IPS DF 6.9 (cell line): ENCODE measurements at regions not wholly inside any gene's neighbourhood (a gene's known extent, or its start where the extent isn't known, plus 50 kb on each side); places are given as distances from the start of the nearest gene placed in this dataset.
"Not testable (repeated sequence)": the region's sequence is repeated elsewhere in the genome, so short reads cannot be mapped to it uniquely, and the experiment has no call there.

ENCODE experiments used
- DNase-seq: peaks from one replicate; pipeline ENCODE4 v3.0.0-alpha.2; 2013; ENCODE audit warnings: low read depth, low spot score
- H3K27ac ChIP-seq: one replicate; pipeline ENCODE4 v1.5.1; 2013; ENCODE audit warnings: low read length, control low read depth
- H3K27me3 ChIP-seq: 2 replicates; pipeline ENCODE4 v1.6.1; 2013; ENCODE audit warnings: mild to moderate bottlenecking, low read length; ENCODE audit not compliant: control insufficient read depth, insufficient read depth
- H3K36me3 ChIP-seq: 2 replicates; pipeline ENCODE4 v1.6.1; 2013; ENCODE audit warnings: low read length; ENCODE audit not compliant: control insufficient read depth, insufficient read depth
- H3K4me1 ChIP-seq: 2 replicates; pipeline ENCODE4 v1.6.1; 2013; ENCODE audit warnings: low read length; ENCODE audit not compliant: control insufficient read depth, insufficient read depth
- H3K4me3 ChIP-seq: 2 replicates; pipeline ENCODE4 v1.5.1; 2013; ENCODE audit warnings: mild to moderate bottlenecking, low read length
- H3K9me3 ChIP-seq: 2 replicates; pipeline ENCODE4 v1.6.1; 2013; ENCODE audit warnings: low read length, inconsistent platforms; ENCODE audit not compliant: control insufficient read depth, insufficient read depth
- WGBS: extraction: QIAGEN DNeasy Blood & Tissue Kit; methylation state at CpG from one replicate; pipeline ENCODE4 v1.1.7; 2013; ENCODE audit warnings: mixed read lengths, missing lambda C conversion rate; ENCODE audit not compliant: insufficient read length, insufficient coverage; 5-methylcytosine and 5-hydroxymethylcytosine counted together

GRCh38 chr5:120141076-120141475, 323.0 kb upstream of the PRR16 start:
- Histone ChIP-seq H3K4me3 (no peak overlapping the region), H3K36me3 (no peaks in the 10 kb centered on the region), H3K27me3 (no peaks in the 10 kb centered on the region), H3K9me3 (no peaks in the 10 kb centered on the region), H3K4me1 (no peaks in the 10 kb centered on the region), H3K27ac (no peak overlapping the region)
- no CpG with 5 or more reads among the region's 2 CpGs for WGBS
- DNase-seq, result no peak

- WGBS, result no CpG with 5 or more reads among the region's 1 CpG
- no peak overlapping the region for H3K27ac ChIP-seq
- no peak for DNase-seq
Measured at GRCh38 chr5:120146787-120147186, 317.3 kb upstream of the PRR16 start.

GRCh38 chr5:120147911-120148310, 316.2 kb upstream of the PRR16 start:
- not testable (repeated sequence) for H3K9me3 ChIP-seq, H3K4me3 ChIP-seq, H3K36me3 ChIP-seq, DNase-seq, H3K27ac ChIP-seq, H3K4me1 ChIP-seq, H3K27me3 ChIP-seq
- no CpG with 5 or more reads among the region's 23 CpGs for WGBS

More at GRCh38 chr5:120146787-120147186, 317.3 kb upstream of the PRR16 start:
- Histone ChIP-seq H3K36me3 (no peaks in the 10 kb centered on the region), H3K4me3 (no peak overlapping the region), H3K9me3 (no peaks in the 10 kb centered on the region), H3K4me1 (no peaks in the 10 kb centered on the region), H3K27me3 (no peaks in the 10 kb centered on the region)

GRCh38 chr5:120150770-120151169, 313.3 kb upstream of the PRR16 start:
- Histone ChIP-seq H3K27ac (no peak overlapping the region), H3K4me1 (no peaks in the 10 kb centered on the region), H3K27me3 (no peaks in the 10 kb centered on the region), H3K4me3 (no peak overlapping the region), H3K36me3 (no peaks in the 10 kb centered on the region), H3K9me3 (no peaks in the 10 kb centered on the region)
- WGBS, result no CpG with 5 or more reads among the region's 2 CpGs
- DNase-seq, result no peak

GRCh38 chr5:120151181-120151580, 312.9 kb upstream of the PRR16 start:
- H3K36me3 ChIP-seq, result no peaks in the 10 kb centered on the region
- no peaks in the 10 kb centered on the region for H3K27me3 ChIP-seq

GRCh38 chr5:120151825-120152224, 312.3 kb upstream of the PRR16 start:
- no CpG with 5 or more reads among the region's 1 CpG for WGBS
- Histone ChIP-seq H3K36me3 (no peaks in the 10 kb centered on the region), H3K4me1 (no peaks in the 10 kb centered on the region), H3K27ac (no peak overlapping the region), H3K4me3 (no peak overlapping the region), H3K9me3 (no peaks in the 10 kb centered on the region), H3K27me3 (no peaks in the 10 kb centered on the region)
- DNase-seq, result no peak

More at GRCh38 chr5:120151181-120151580, 312.9 kb upstream of the PRR16 start:
- DNase-seq, result no peak
- H3K4me1 ChIP-seq, result no peaks in the 10 kb centered on the region
- no CpG with 5 or more reads among the region's 1 CpG for WGBS
- H3K27ac ChIP-seq, result no peak overlapping the region
- no peak overlapping the region for H3K4me3 ChIP-seq
- no peaks in the 10 kb centered on the region for H3K9me3 ChIP-seq

- H3K36me3 ChIP-seq, result no peaks in the 10 kb centered on the region
- no peak for DNase-seq
- WGBS, result no CpG with 5 or more reads among the region's 2 CpGs
- H3K9me3 ChIP-seq, result no peaks in the 10 kb centered on the region
- H3K4me3 ChIP-seq, result no peak overlapping the region
- no peaks in the 10 kb centered on the region for H3K4me1 ChIP-seq
- H3K27me3 ChIP-seq, result no peaks in the 10 kb centered on the region
- H3K27ac ChIP-seq, result no peak overlapping the region
Measured at GRCh38 chr5:120152472-120152871, 311.6 kb upstream of the PRR16 start.

- Histone ChIP-seq H3K9me3 (no peaks in the 10 kb centered on the region), H3K27ac (no peak overlapping the region), H3K4me3 (no peak overlapping the region), H3K4me1 (no peaks in the 10 kb centered on the region), H3K27me3 (no peaks in the 10 kb centered on the region), H3K36me3 (no peaks in the 10 kb centered on the region)
- DNase-seq, result no peak
- no CpG with 5 or more reads among the region's 4 CpGs for whole genome bisulfite sequencing
Measured at GRCh38 chr5:120152931-120153330, 311.2 kb upstream of the PRR16 start.

GRCh38 chr5:120153551-120153950, 310.5 kb upstream of the PRR16 start:
- DNase-seq, result no peak
- no peaks in the 10 kb centered on the region for H3K9me3 ChIP-seq
- H3K4me1 ChIP-seq, result no peaks in the 10 kb centered on the region
- no peak overlapping the region for H3K4me3 ChIP-seq
- no CpG with 5 or more reads among the region's 2 CpGs for WGBS
- H3K27ac ChIP-seq, result no peak overlapping the region
- no peaks in the 10 kb centered on the region for H3K27me3 ChIP-seq
- H3K36me3 ChIP-seq, result no peaks in the 10 kb centered on the region

GRCh38 chr5:120155873-120156272, 308.2 kb upstream of the PRR16 start:
- no peak overlapping the region for H3K27ac ChIP-seq
- H3K27me3 ChIP-seq, result no peaks in the 10 kb centered on the region
- no CpG with 5 or more reads among the region's 1 CpG for WGBS
- no peaks in the 10 kb centered on the region for H3K36me3 ChIP-seq
- DNase-seq, result no peak
- no peak overlapping the region for H3K4me3 ChIP-seq
- H3K4me1 ChIP-seq, result no peaks in the 10 kb centered on the region
- H3K9me3 ChIP-seq, result no peaks in the 10 kb centered on the region

- no peaks in the 10 kb centered on the region for H3K9me3 ChIP-seq
- WGBS, result no CpG with 5 or more reads among the region's 1 CpG
- no peak overlapping the region for H3K4me3 ChIP-seq
- DNase-seq, result no peak
- no peaks in the 10 kb centered on the region for H3K36me3 ChIP-seq
- no peak overlapping the region for H3K27ac ChIP-seq
- no peaks in the 10 kb centered on the region for H3K27me3 ChIP-seq
- no peaks in the 10 kb centered on the region for H3K4me1 ChIP-seq
Measured at GRCh38 chr5:120158211-120158610, 305.9 kb upstream of the PRR16 start.
